IMR-90 (cell line): ENCODE measurements at regions not wholly inside any gene's neighbourhood (a gene's known extent, or its start where the extent isn't known, plus 50 kb on each side); places are given as distances from the start of the nearest gene placed in this dataset.

Experiments
- ATAC-seq: fragments of 200-7000 bp; cut with Tn5 transposase; 2 replicates; pipeline ENCODE4 v1.9.1; 2020; ENCODE audit warnings: low read depth, mild to moderate bottlenecking, moderate library complexity
- BruUV-seq: library from RNA; stranded (reverse); fragments of 400-500 nt; replicated peaks from 2 replicates; lab custom pipeline; 2021; lab: Mats Ljungman, UMichigan
- CTCF ChIA-PET: fragments of 300-600 bp; formaldehyde crosslinking; extraction: SDS; loops from one replicate; lab custom pipeline; 2021; ENCODE audit warnings: antibody characterized with exemption; lab: Yijun Ruan, JAX
- POLR2A ChIA-PET: fragments of 300-600 bp; sonication (Branson Sonifier 250); formaldehyde crosslinking; loops from one replicate; lab custom pipeline; 2022; ENCODE audit warnings: antibody characterized with exemption; ENCODE audit not compliant: unreplicated experiment; lab: Charles Lee
- DNase-seq: peaks from one replicate; pipeline ENCODE4 v3.0.0; 2013
- H2AFZ ChIP-seq: replicated peaks from 2 replicates; pipeline ENCODE3; 2013; ENCODE audit warnings: low read length, mild to moderate bottlenecking; ENCODE audit not compliant: poor library complexity
- H2AK5ac ChIP-seq: 2 replicates; pipeline ENCODE4 v1.6.1; 2013; ENCODE audit warnings: low read depth, low read length, inconsistent platforms
- H2AK9ac ChIP-seq: replicated peaks from 2 replicates; pipeline ENCODE3; 2013; ENCODE audit warnings: mild to moderate bottlenecking, low read depth, low read length, moderate library complexity; ENCODE audit not compliant: poor library complexity
- H2BK120ac ChIP-seq: 2 replicates; pipeline ENCODE4 v1.6.1; 2013; ENCODE audit warnings: low read depth, low read length, inconsistent platforms
- H2BK15ac ChIP-seq: 3 replicates; pipeline ENCODE4 v1.6.1; 2013; ENCODE audit warnings: low read depth, low read length, inconsistent platforms
- H2BK20ac ChIP-seq: 2 replicates; pipeline ENCODE4 v1.6.1; 2013; ENCODE audit warnings: low read depth, mild to moderate bottlenecking, inconsistent platforms, low read length, moderate library complexity
- H2BK5ac ChIP-seq: 2 replicates; pipeline ENCODE4 v1.6.1; 2013; ENCODE audit warnings: mild to moderate bottlenecking, low read depth, low read length, inconsistent platforms; ENCODE audit not compliant: poor library complexity, severe bottlenecking
- H3K14ac ChIP-seq: replicated peaks from 2 replicates; pipeline ENCODE4 v1.6.1; 2013; ENCODE audit warnings: low read depth, low read length, inconsistent platforms
- H3K18ac ChIP-seq: 2 replicates; pipeline ENCODE4 v1.6.1; 2013; ENCODE audit warnings: low read depth, low read length, control low read depth
- H3K23ac ChIP-seq: 2 replicates; pipeline ENCODE4 v1.6.1; 2013; ENCODE audit warnings: low read depth, low read length, inconsistent platforms
- H3K27ac ChIP-seq: 2 replicates; pipeline ENCODE4 v1.5.1; 2013; ENCODE audit warnings: mild to moderate bottlenecking, control low read depth, low read length; ENCODE audit not compliant: insufficient read depth
- H3K27me3 ChIP-seq: 2 replicates; pipeline ENCODE4 v1.6.1; 2013; ENCODE audit warnings: low read length; ENCODE audit not compliant: control insufficient read depth, insufficient read depth
- H3K36me3 ChIP-seq: 2 replicates; pipeline ENCODE4 v1.6.1; 2013; ENCODE audit warnings: low read length, mixed read lengths; ENCODE audit not compliant: control insufficient read depth, insufficient read depth
- H3K4ac ChIP-seq: 2 replicates; pipeline ENCODE4 v1.6.1; 2013; ENCODE audit warnings: low read depth, low read length, inconsistent platforms
- H3K4me1 ChIP-seq: 2 replicates; pipeline ENCODE4 v1.6.1; 2013; ENCODE audit warnings: low read length, mixed read lengths; ENCODE audit not compliant: control insufficient read depth, insufficient read depth
- H3K4me2 ChIP-seq: 2 replicates; pipeline ENCODE4 v1.6.1; 2013; ENCODE audit warnings: low read depth, mild to moderate bottlenecking, control low read depth, low read length, moderate library complexity
- H3K4me3 ChIP-seq: 2 replicates; pipeline ENCODE4 v1.5.1; 2013; ENCODE audit warnings: low read depth, mild to moderate bottlenecking, control low read depth, low read length, moderate library complexity; ENCODE audit not compliant: insufficient read depth
- H3K56ac ChIP-seq: 2 replicates; pipeline ENCODE4 v1.6.1; 2013; ENCODE audit warnings: low read length, inconsistent platforms; ENCODE audit not compliant: insufficient read depth; ENCODE audit errors: extremely low read depth
- H3K79me1 ChIP-seq, 2 experiments: 2 replicates each; pipeline ENCODE4 v1.6.1; 2013; ENCODE audit warnings: low read length in 2 of 2, inconsistent platforms in 1 of 2, low read depth in 1 of 2
- H3K9ac ChIP-seq: 2 replicates; pipeline ENCODE4 v1.6.1; 2013; ENCODE audit warnings: low read depth, low read length, control low read depth
- H3K9me1 ChIP-seq: 2 replicates; pipeline ENCODE4 v1.6.1; 2013; ENCODE audit warnings: low read length, inconsistent platforms; ENCODE audit not compliant: insufficient read depth
- H3K9me3 ChIP-seq: 2 replicates; pipeline ENCODE4 v1.6.1; 2013; ENCODE audit warnings: low read length; ENCODE audit not compliant: control insufficient read depth, insufficient read depth
- H4K20me1 ChIP-seq: 2 replicates; pipeline ENCODE4 v1.6.1; 2013; ENCODE audit warnings: low read length, inconsistent platforms; ENCODE audit not compliant: insufficient read depth
- H4K5ac ChIP-seq: 2 replicates; pipeline ENCODE4 v1.6.1; 2013; ENCODE audit warnings: mild to moderate bottlenecking, low read depth, low read length, control low read depth
- H4K8ac ChIP-seq, 2 experiments: 2 replicates each; pipeline ENCODE4 v1.6.1; 2013; ENCODE audit warnings: low read depth in 2 of 2, low read length in 2 of 2, control low read depth in 1 of 2, inconsistent platforms in 1 of 2
- H4K91ac ChIP-seq: 2 replicates; pipeline ENCODE4 v1.6.1; 2013; ENCODE audit warnings: low read depth, low read length, inconsistent platforms; ENCODE audit not compliant: insufficient read depth
- BHLHE40 ChIP-seq: fragments of 150-350 bp; IDR thresholded peaks from 2 replicates; pipeline ENCODE4 v1.6.1; 2016; ENCODE audit warnings: mild to moderate bottlenecking, low read depth, low read length
- FOS ChIP-seq: fragments of 150-350 bp; IDR thresholded peaks from 2 replicates; pipeline ENCODE4 v1.6.1; 2016; ENCODE audit warnings: low read depth, low read length
- MAFK ChIP-seq: IDR thresholded peaks from 2 replicates; pipeline ENCODE4 v1.6.1; 2012; ENCODE audit warnings: low read depth, low read length, improper control_type of control experiment
- MAZ ChIP-seq: IDR thresholded peaks from 2 replicates; pipeline ENCODE4 v1.6.1; 2012; ENCODE audit warnings: low read depth, mild to moderate bottlenecking, low read length, improper control_type of control experiment, moderate library complexity, borderline replicate concordance
- MXI1 ChIP-seq: IDR thresholded peaks from 2 replicates; pipeline ENCODE4 v1.6.1; 2012; ENCODE audit warnings: low read depth, mild to moderate bottlenecking, low read length, moderate library complexity, borderline replicate concordance
- NFE2L2 ChIP-seq: fragments of 150-350 bp; IDR thresholded peaks from 2 replicates; pipeline ENCODE4 v1.6.1; 2016; ENCODE audit warnings: low read depth, mild to moderate bottlenecking, low read length
- POLR2A ChIP-seq: IDR thresholded peaks from 2 replicates; pipeline ENCODE4 v1.6.1; 2012; ENCODE audit warnings: mild to moderate bottlenecking, low read depth, low read length
- RAD21 ChIP-seq: IDR thresholded peaks from 2 replicates; pipeline ENCODE4 v1.6.1; 2012; ENCODE audit warnings: low read length, improper control_type of control experiment
- RCOR1 ChIP-seq: IDR thresholded peaks from 2 replicates; pipeline ENCODE4 v1.6.1; 2012; ENCODE audit warnings: mild to moderate bottlenecking, low read length, improper control_type of control experiment; ENCODE audit not compliant: insufficient replicate concordance
- RFX5 ChIP-seq: IDR thresholded peaks from 2 replicates; pipeline ENCODE4 v1.8.0; 2012; ENCODE audit warnings: low read depth, mild to moderate bottlenecking, low read length, moderate library complexity
- SMC3 ChIP-seq: fragments of 150-350 bp; IDR thresholded peaks from 2 replicates; pipeline ENCODE4 v1.6.1; 2016; ENCODE audit warnings: low read depth, mild to moderate bottlenecking, antibody characterized with exemption, low read length, moderate library complexity
- WGBS, 2 experiments: methylation state at CpG; one replicate each; pipeline versions ENCODE4 v1.1.5 to v1.1.7; 2013; ENCODE audit warnings: missing lambda C conversion rate in 2 of 2; ENCODE audit not compliant: insufficient read length in 1 of 2; ENCODE audit errors: extremely low coverage in 2 of 2; 5-methylcytosine and 5-hydroxymethylcytosine counted together
- dilution Hi-C: fragments of 300-500 bp; cut with HindIII; formaldehyde crosslinking; loops from one replicate; pipeline ENCODE4 v1.14.3; 2018; ENCODE audit warnings: low sequenced_read_pairs; ENCODE audit not compliant: unreplicated experiment
- in situ Hi-C: fragments of 300-500 bp; cut with MboI; formaldehyde crosslinking; loops from 3 replicates; pipeline ENCODE4 v1.14.3; 2019; ENCODE audit warnings: low sequenced_read_pairs, inconsistent platforms, mixed read lengths
- intact Hi-C: fragments of 100-400 bp; cut with micrococcal nuclease; formaldehyde crosslinking; loops from 2 replicates; pipeline ENCODE4 v1.10.0; 2022
- TF ChIP-seq, protein P1 (sequence below): fragments of 150-350 bp; IDR thresholded peaks from 2 replicates; pipeline ENCODE4 v1.6.1; 2016; ENCODE audit warnings: low read depth, mild to moderate bottlenecking, low read length, moderate library complexity, borderline replicate concordance
- TF ChIP-seq, protein P2 (sequence below): conservative IDR thresholded peaks from 2 replicates; pipeline ENCODE4 v1.5.1; 2012; ENCODE audit warnings: mild to moderate bottlenecking, low read depth, low read length, improper control_type of control experiment
- TF ChIP-seq, protein P3 (sequence below): fragments of 150-350 bp; IDR thresholded peaks from 2 replicates; pipeline ENCODE4 v1.6.1; 2017; ENCODE audit warnings: mild to moderate bottlenecking, antibody characterized with exemption, low read length, low read depth

DNA sequence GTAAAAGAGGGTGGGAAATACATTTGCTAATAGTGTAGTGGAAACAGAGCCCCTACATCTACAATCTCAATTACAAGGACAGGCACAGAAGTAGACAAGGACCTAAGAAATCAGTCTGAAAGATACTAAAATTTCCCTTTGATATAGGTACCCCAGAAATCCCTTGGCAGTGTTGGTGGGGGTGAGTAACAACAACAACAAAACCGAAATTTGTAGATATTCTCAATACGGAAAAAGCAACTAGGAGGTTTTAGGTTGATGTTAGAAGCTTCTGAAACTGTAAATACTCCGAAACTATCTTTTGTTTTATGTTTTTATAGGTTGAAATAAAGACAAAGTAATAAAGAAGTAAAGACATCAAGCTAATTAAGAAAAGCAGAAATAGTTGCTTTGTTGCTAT is 323.1 kb upstream of the CBLB start:
- Histone ChIP-seq H2AK9ac (no peak overlapping the region), H4K91ac (no peak overlapping the region), H3K9me1 (no peaks in the 10 kb centered on the region), H3K4me2 (no peak overlapping the region), H3K23ac (no peak overlapping the region), H3K9me3 (no peaks in the 10 kb centered on the region), H4K5ac (no peak overlapping the region), H3K36me3 (no peaks in the 10 kb centered on the region), H3K14ac (no peak overlapping the region), H2BK120ac (no peak overlapping the region), H3K9ac (no peak overlapping the region), H2BK15ac (no peak overlapping the region), H3K4me1 (no peaks in the 10 kb centered on the region), H3K18ac (no peak overlapping the region), H2BK5ac (no peak overlapping the region), H3K79me1 (no peaks in the 10 kb centered on the region), H4K8ac (no peak overlapping the region), H2AFZ (no peak overlapping the region), H4K20me1 (no peaks in the 10 kb centered on the region), H3K27me3 (no peaks in the 10 kb centered on the region), H2AK5ac (no peak overlapping the region), H2BK20ac (no peak overlapping the region), H3K4ac (no peak overlapping the region), H3K56ac (no peak overlapping the region), H3K4me3 (no peak overlapping the region), H3K27ac (no peak overlapping the region)
- ATAC-seq (no peak), DNase-seq (no peak)
- no peak for TF ChIP-seq MAZ
- TF ChIP-seq MAFK, result no peak
- TF ChIP-seq RCOR1, result no peak
- TF ChIP-seq MXI1, result no peak
- no peak for TF ChIP-seq RAD21
- TF ChIP-seq, protein P1, sequence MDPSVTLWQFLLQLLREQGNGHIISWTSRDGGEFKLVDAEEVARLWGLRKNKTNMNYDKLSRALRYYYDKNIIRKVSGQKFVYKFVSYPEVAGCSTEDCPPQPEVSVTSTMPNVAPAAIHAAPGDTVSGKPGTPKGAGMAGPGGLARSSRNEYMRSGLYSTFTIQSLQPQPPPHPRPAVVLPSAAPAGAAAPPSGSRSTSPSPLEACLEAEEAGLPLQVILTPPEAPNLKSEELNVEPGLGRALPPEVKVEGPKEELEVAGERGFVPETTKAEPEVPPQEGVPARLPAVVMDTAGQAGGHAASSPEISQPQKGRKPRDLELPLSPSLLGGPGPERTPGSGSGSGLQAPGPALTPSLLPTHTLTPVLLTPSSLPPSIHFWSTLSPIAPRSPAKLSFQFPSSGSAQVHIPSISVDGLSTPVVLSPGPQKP, result no peak
- TF ChIP-seq FOS, result no peak
- TF ChIP-seq, protein P2, sequence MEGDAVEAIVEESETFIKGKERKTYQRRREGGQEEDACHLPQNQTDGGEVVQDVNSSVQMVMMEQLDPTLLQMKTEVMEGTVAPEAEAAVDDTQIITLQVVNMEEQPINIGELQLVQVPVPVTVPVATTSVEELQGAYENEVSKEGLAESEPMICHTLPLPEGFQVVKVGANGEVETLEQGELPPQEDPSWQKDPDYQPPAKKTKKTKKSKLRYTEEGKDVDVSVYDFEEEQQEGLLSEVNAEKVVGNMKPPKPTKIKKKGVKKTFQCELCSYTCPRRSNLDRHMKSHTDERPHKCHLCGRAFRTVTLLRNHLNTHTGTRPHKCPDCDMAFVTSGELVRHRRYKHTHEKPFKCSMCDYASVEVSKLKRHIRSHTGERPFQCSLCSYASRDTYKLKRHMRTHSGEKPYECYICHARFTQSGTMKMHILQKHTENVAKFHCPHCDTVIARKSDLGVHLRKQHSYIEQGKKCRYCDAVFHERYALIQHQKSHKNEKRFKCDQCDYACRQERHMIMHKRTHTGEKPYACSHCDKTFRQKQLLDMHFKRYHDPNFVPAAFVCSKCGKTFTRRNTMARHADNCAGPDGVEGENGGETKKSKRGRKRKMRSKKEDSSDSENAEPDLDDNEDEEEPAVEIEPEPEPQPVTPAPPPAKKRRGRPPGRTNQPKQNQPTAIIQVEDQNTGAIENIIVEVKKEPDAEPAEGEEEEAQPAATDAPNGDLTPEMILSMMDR, result no peak
- no peak for TF ChIP-seq BHLHE40
- TF ChIP-seq SMC3, result no peak
- no peak for TF ChIP-seq POLR2A
- no peak for TF ChIP-seq NFE2L2
- TF ChIP-seq, protein P3, sequence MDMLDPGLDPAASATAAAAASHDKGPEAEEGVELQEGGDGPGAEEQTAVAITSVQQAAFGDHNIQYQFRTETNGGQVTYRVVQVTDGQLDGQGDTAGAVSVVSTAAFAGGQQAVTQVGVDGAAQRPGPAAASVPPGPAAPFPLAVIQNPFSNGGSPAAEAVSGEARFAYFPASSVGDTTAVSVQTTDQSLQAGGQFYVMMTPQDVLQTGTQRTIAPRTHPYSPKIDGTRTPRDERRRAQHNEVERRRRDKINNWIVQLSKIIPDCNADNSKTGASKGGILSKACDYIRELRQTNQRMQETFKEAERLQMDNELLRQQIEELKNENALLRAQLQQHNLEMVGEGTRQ, result no peak
- no peak for TF ChIP-seq RFX5
- intact Hi-C loops (no loop called here), in situ Hi-C loops (no loop called here), dilution Hi-C loops (no loop called here)
- no TSS peak for BruUV-seq
- POLR2A ChIA-PET, result no interaction called here
- no CpG with 5 or more reads among the region's 3 CpGs for WGBS, 2 experiments
- CTCF ChIA-PET, result no interaction called here
